HG03280 (cell line): ENCODE measurements at regions not wholly inside any gene's neighbourhood (a gene's known extent, or its start where the extent isn't known, plus 50 kb on each side); places are given as distances from the start of the nearest gene placed in this dataset.
"Not testable (repeated sequence)": the region's sequence is repeated elsewhere in the genome, so short reads cannot be mapped to it uniquely, and the experiment has no call there.

Experiments used
- ATAC-seq: cut with Tn5 transposase; IDR thresholded peaks from one replicate; pipeline ENCODE4 v1.9.1; 2021; ENCODE audit warnings: mild to moderate bottlenecking, moderate library complexity; ENCODE audit not compliant: unreplicated experiment

- ATAC-seq = not testable (repeated sequence)
These were observed 242.5 kb downstream of the CYLC2 start for GRCh38 chr9:103237571-103238109.

- ATAC-seq = no peak
These were observed 246.9 kb downstream of the CYLC2 start for GRCh38 chr9:103242025-103242424.

GRCh38 chr9:103242486-103242885 is 247.4 kb downstream of the CYLC2 start:
- no peak for ATAC-seq

- no peak for ATAC-seq
These were observed 248.4 kb downstream of the CYLC2 start for GRCh38 chr9:103243553-103243952.

- ATAC-seq = no peak
These were observed 250.2 kb downstream of the CYLC2 start for GRCh38 chr9:103245369-103245768.

- ATAC-seq = no peak
These were observed 266.8 kb downstream of the CYLC2 start for GRCh38 chr9:103261951-103262350.

- ATAC-seq = no peak
These were observed 270.9 kb downstream of the CYLC2 start for GRCh38 chr9:103266064-103266463.

GRCh38 chr9:103277240-103277639 is 282.1 kb downstream of the CYLC2 start:
- no peak for ATAC-seq

GRCh38 chr9:103281126-103281525 is 286.0 kb downstream of the CYLC2 start:
- no peak for ATAC-seq

- no peak for ATAC-seq
These were observed 292.2 kb downstream of the CYLC2 start for GRCh38 chr9:103287361-103287760.

- ATAC-seq = no peak
These were observed 301.1 kb downstream of the CYLC2 start for GRCh38 chr9:103296189-103296588.

GRCh38 chr9:103301051-103301450 is 305.9 kb downstream of the CYLC2 start:
- no peak for ATAC-seq

- ATAC-seq = no peak
These were observed 309.7 kb downstream of the CYLC2 start for GRCh38 chr9:103304797-103305196.

- no peak for ATAC-seq
These were observed 324.8 kb downstream of the CYLC2 start for GRCh38 chr9:103319979-103320378.

GRCh38 chr9:103323699-103324098 is 328.6 kb downstream of the CYLC2 start:
- ATAC-seq = no peak

- ATAC-seq = no peak
These were observed 340.3 kb downstream of the CYLC2 start for GRCh38 chr9:103335461-103335860.

GRCh38 chr9:103355000-103355399 is 359.9 kb downstream of the CYLC2 start:
- ATAC-seq = no peak

GRCh38 chr9:103357980-103358379 is 362.8 kb downstream of the CYLC2 start:
- not testable (repeated sequence) for ATAC-seq

GRCh38 chr9:103361906-103362305 is 366.8 kb downstream of the CYLC2 start:
- ATAC-seq = no peak

GRCh38 chr9:103362986-103363385 is 367.9 kb downstream of the CYLC2 start:
- no peak for ATAC-seq

- ATAC-seq = no peak
These were observed 369.6 kb downstream of the CYLC2 start for GRCh38 chr9:103364753-103365152.

GRCh38 chr9:103371152-103371551 is 376.0 kb downstream of the CYLC2 start:
- no peak for ATAC-seq

- no peak for ATAC-seq
These were observed 377.7 kb downstream of the CYLC2 start for GRCh38 chr9:103372828-103373227.
